Caco-2 (cell line): ENCODE measurements at regions not wholly inside any gene's neighbourhood (a gene's known extent, or its start where the extent isn't known, plus 50 kb on each side); places are given as distances from the start of the nearest gene placed in this dataset.

Experiments
- BruUV-seq: library from RNA; stranded (reverse); fragments of 400-500 nt; replicated peaks from 2 replicates; lab custom pipeline; 2021; lab: Mats Ljungman, UMichigan
- CTCF ChIA-PET: fragments of 300-600 bp; sonication (Branson Sonifier 250); formaldehyde crosslinking; loops from one replicate; lab custom pipeline; 2022; ENCODE audit warnings: antibody characterized with exemption; lab: Charles Lee
- POLR2A ChIA-PET: fragments of 300-600 bp; sonication (Branson Sonifier 250); formaldehyde crosslinking; loops from one replicate; lab custom pipeline; 2022; ENCODE audit warnings: antibody characterized with exemption; lab: Charles Lee
- DNase-seq, 2 experiments: peaks; one replicate each; pipeline versions ENCODE4 v3.0.0 to v3.0.0-alpha.2; 2020 to 2022
- H3K27me3 ChIP-seq: replicated peaks from 2 replicates; pipeline ENCODE4 v1.6.0; 2011; ENCODE audit warnings: low read length; ENCODE audit not compliant: control insufficient read depth, insufficient read depth
- H3K36me3 ChIP-seq: 2 replicates; pipeline ENCODE4 v1.5.1; 2011; ENCODE audit warnings: low read length; ENCODE audit not compliant: control insufficient read depth, insufficient read depth
- H3K4me1 ChIP-seq: fragments of 250-450 bp; sonication (Bioruptor Pico); 2 replicates; pipeline ENCODE4 v1.5.1; 2020; ENCODE audit warnings: mild to moderate bottlenecking
- H3K4me3 ChIP-seq: 2 replicates; pipeline ENCODE4 v1.5.1; 2011; ENCODE audit warnings: low read depth, mild to moderate bottlenecking, control low read depth, low read length
- H3K9me3 ChIP-seq: fragments of 250-450 bp; sonication (Bioruptor Pico); 2 replicates; pipeline ENCODE4 v1.5.1; 2020; ENCODE audit warnings: mild to moderate bottlenecking, moderate library complexity
- H3K27ac Mint-ChIP-seq: one replicate; pipeline ENCODE4 v1.8.0; 2022; ENCODE audit warnings: mixed read lengths; ENCODE audit not compliant: unreplicated experiment
- H3K27me3 Mint-ChIP-seq: one replicate; pipeline ENCODE4 v1.8.0; 2022; ENCODE audit warnings: mixed read lengths; ENCODE audit not compliant: insufficient read depth, unreplicated experiment
- H3K36me3 Mint-ChIP-seq: one replicate; pipeline ENCODE4 v1.8.0; 2022; ENCODE audit warnings: mild to moderate bottlenecking, mixed read lengths; ENCODE audit not compliant: insufficient read depth, unreplicated experiment
- H3K4me1 Mint-ChIP-seq: one replicate; pipeline ENCODE4 v1.8.0; 2022; ENCODE audit warnings: low read depth, mixed read lengths; ENCODE audit not compliant: unreplicated experiment
- H3K4me3 Mint-ChIP-seq: one replicate; pipeline ENCODE4 v1.8.0; 2022; ENCODE audit warnings: mild to moderate bottlenecking, moderate library complexity, mixed read lengths; ENCODE audit not compliant: unreplicated experiment
- H3K9me3 Mint-ChIP-seq: one replicate; pipeline ENCODE4 v1.8.0; 2022; ENCODE audit warnings: mixed read lengths; ENCODE audit not compliant: unreplicated experiment
- CTCF ChIP-seq, 2 experiments: fragments of 200-600 bp in 1 of 2; IDR thresholded peaks; 1 replicate in 1 of 2; 2 replicates in 1 of 2; pipeline versions ENCODE4 v1.5.1 to v1.8.0; 2011 to 2022; ENCODE audit warnings: antibody characterized with exemption in 1 of 2, control low read depth in 1 of 2, inconsistent platforms in 1 of 2, low read depth in 1 of 2, low read length in 1 of 2, mild to moderate bottlenecking in 1 of 2, moderate library complexity in 1 of 2; ENCODE audit not compliant: insufficient read depth in 1 of 2, severe bottlenecking in 1 of 2, unreplicated experiment in 1 of 2
- intact Hi-C: fragments of 100-400 bp; cut with micrococcal nuclease; formaldehyde crosslinking; loops from one replicate; pipeline ENCODE4 v1.10.0; 2022; ENCODE audit not compliant: unreplicated experiment

GRCh38 chr7:69465262-69465661, 133.0 kb upstream of the AUTS2 start:
- Mint-ChIP-seq H3K4me1 (no peaks in the 10 kb centered on the region), H3K27ac (no peak overlapping the region), H3K36me3 (no peaks in the 10 kb centered on the region), H3K4me3 (no peak overlapping the region), H3K9me3 (no peaks in the 10 kb centered on the region), H3K27me3 (no peaks in the 10 kb centered on the region)
- Histone ChIP-seq H3K4me1 (no peaks in the 10 kb centered on the region), H3K9me3 (no peaks in the 10 kb centered on the region), H3K27me3 (no peaks in the 10 kb centered on the region), H3K36me3 (no peaks in the 10 kb centered on the region), H3K4me3 (no peak overlapping the region)
- CTCF ChIA-PET: no interaction called here
- DNase-seq: no peak
- BruUV-seq: no TSS peak
- intact Hi-C loops: no loop called here
- TF ChIP-seq CTCF (IDR thresholded peaks at IDR 0.05; ENCODE audit: insufficient read depth in 1 of 2, low read depth in 1 of 2, low read length in 1 of 2, severe bottlenecking in 1 of 2, unreplicated experiment in 1 of 2): no peak
- POLR2A ChIA-PET: no interaction called here

- Histone ChIP-seq H3K4me3 (no peak overlapping the region), H3K9me3 (no peaks in the 10 kb centered on the region), H3K27me3 (no peaks in the 10 kb centered on the region), H3K36me3 (no peaks in the 10 kb centered on the region), H3K4me1 (no peaks in the 10 kb centered on the region)
- CTCF ChIA-PET: interaction anchor here (0.6 kb wide), 1 partner anchor 40 kb away, joined by 3 read pairs; no protein-coding TSS in a partner anchor
- no peak for TF ChIP-seq CTCF (IDR thresholded peaks at IDR 0.05; ENCODE audit: insufficient read depth in 1 of 2, low read depth in 1 of 2, low read length in 1 of 2, severe bottlenecking in 1 of 2, unreplicated experiment in 1 of 2)
- H3K27ac Mint-ChIP-seq: no peak overlapping the region
- no peaks in the 10 kb centered on the region for H3K9me3 Mint-ChIP-seq
- no peaks in the 10 kb centered on the region for H3K36me3 Mint-ChIP-seq
- H3K27me3 Mint-ChIP-seq: no peaks in the 10 kb centered on the region
- intact Hi-C loops: no loop called here
- no peaks in the 10 kb centered on the region for H3K4me1 Mint-ChIP-seq
- POLR2A ChIA-PET: no interaction called here
- no peak overlapping the region for H3K4me3 Mint-ChIP-seq
- BruUV-seq: no TSS peak
- no peak for DNase-seq
Observed at GRCh38 chr7:69467826-69468225, 130.4 kb upstream of the AUTS2 start.

GRCh38 chr7:69476416-69476815, 121.9 kb upstream of the AUTS2 start:
- no peaks in the 10 kb centered on the region for H3K4me1 ChIP-seq
- no peaks in the 10 kb centered on the region for H3K27me3 Mint-ChIP-seq
- CTCF ChIA-PET: interaction anchor here (0.7 kb wide), 1 partner anchor 60 kb away, joined by 4 read pairs; no protein-coding TSS in a partner anchor
- no peak for DNase-seq
- no peaks in the 10 kb centered on the region for H3K9me3 Mint-ChIP-seq
- no peak overlapping the region for H3K4me3 Mint-ChIP-seq
- no peaks in the 10 kb centered on the region for H3K9me3 ChIP-seq
- H3K27ac Mint-ChIP-seq: no peak overlapping the region
- H3K4me3 ChIP-seq: no peak overlapping the region
- no TSS peak for BruUV-seq
- H3K36me3 Mint-ChIP-seq: no peaks in the 10 kb centered on the region
- no peaks in the 10 kb centered on the region for H3K4me1 Mint-ChIP-seq
- no peak for TF ChIP-seq CTCF (IDR thresholded peaks at IDR 0.05; ENCODE audit: insufficient read depth in 1 of 2, low read depth in 1 of 2, low read length in 1 of 2, severe bottlenecking in 1 of 2, unreplicated experiment in 1 of 2)
- no peaks in the 10 kb centered on the region for H3K36me3 ChIP-seq
- POLR2A ChIA-PET: no interaction called here
- no peaks in the 10 kb centered on the region for H3K27me3 ChIP-seq
- intact Hi-C loops: no loop called here
